GM21360 (cell line): ENCODE measurements at regions not wholly inside any gene's neighbourhood (a gene's known extent, or its start where the extent isn't known, plus 50 kb on each side); places are given as distances from the start of the nearest gene placed in this dataset.

ENCODE experiments used
- ATAC-seq: cut with Tn5 transposase; IDR thresholded peaks from one replicate; pipeline ENCODE4 v1.9.1; 2021; ENCODE audit warnings: mild to moderate bottlenecking, moderate library complexity; ENCODE audit not compliant: unreplicated experiment

GRCh38 chr4:27181693-27182092 is 321.1 kb downstream of the STIM2 start:
- ATAC-seq, result no peak

GRCh38 chr4:27182211-27182610 is 321.6 kb downstream of the STIM2 start:
- no peak for ATAC-seq

GRCh38 chr4:27184508-27185155 is 324.0 kb downstream of the STIM2 start:
- ATAC-seq, result no peak

GRCh38 chr4:27186710-27187109 is 326.1 kb downstream of the STIM2 start:
- ATAC-seq, result no peak

GRCh38 chr4:27187786-27188185 is 327.1 kb downstream of the STIM2 start:
- no peak for ATAC-seq

GRCh38 chr4:27189683-27190082 is 329.0 kb downstream of the STIM2 start:
- ATAC-seq, result no peak

GRCh38 chr4:27191592-27191991 is 331.0 kb downstream of the STIM2 start:
- no peak for ATAC-seq

- no peak for ATAC-seq
Observed at GRCh38 chr4:27194599-27195176, 334.0 kb downstream of the STIM2 start.

GRCh38 chr4:27198246-27198645 is 337.6 kb downstream of the STIM2 start:
- ATAC-seq, result no peak

GRCh38 chr4:27198971-27199370 is 338.3 kb downstream of the STIM2 start:
- ATAC-seq, result no peak

- ATAC-seq, result no peak
Observed at GRCh38 chr4:27206009-27206408, 345.4 kb downstream of the STIM2 start.

GRCh38 chr4:27210956-27211355 is 350.3 kb downstream of the STIM2 start:
- ATAC-seq, result no peak

- ATAC-seq, result no peak
Observed at GRCh38 chr4:27214010-27214409, 353.4 kb downstream of the STIM2 start.

- no peak for ATAC-seq
Observed at GRCh38 chr4:27215220-27215826, 354.7 kb downstream of the STIM2 start.

GRCh38 chr4:27217261-27217769 is 356.7 kb downstream of the STIM2 start:
- no peak for ATAC-seq

- no peak for ATAC-seq
Observed at GRCh38 chr4:27218013-27218412, 357.4 kb downstream of the STIM2 start.

- ATAC-seq, result no peak
Observed at GRCh38 chr4:27223326-27223725, 362.7 kb downstream of the STIM2 start.

- no peak for ATAC-seq
Observed at GRCh38 chr4:27233531-27233930, 372.9 kb downstream of the STIM2 start.

- no peak for ATAC-seq
Observed at GRCh38 chr4:27234306-27234899, 373.8 kb downstream of the STIM2 start.

GRCh38 chr4:27239641-27240040 is 379.0 kb downstream of the STIM2 start:
- ATAC-seq, result no peak

- ATAC-seq, result no peak
Observed at GRCh38 chr4:27242217-27242616, 381.6 kb downstream of the STIM2 start.

GRCh38 chr4:27245216-27245615 is 384.6 kb downstream of the STIM2 start:
- no peak for ATAC-seq
